ENCODE measurements at regions not wholly inside any gene's neighbourhood (a gene's known extent, or its start where the extent isn't known, plus 50 kb on each side); places are given as distances from the start of the nearest gene placed in this dataset.
"Not testable (repeated sequence)": the region's sequence is repeated elsewhere in the genome, so short reads cannot be mapped to it uniquely, and the experiment has no call there.

- no peak for DNase-seq (ENCODE audit: low spot score)
Measured at GRCh38 chr1:4219111-4219510, 319.0 kb upstream of the C1orf174 start.

GRCh38 chr1:4219826-4220225, 319.8 kb upstream of the C1orf174 start:
- DNase-seq (ENCODE audit: low spot score) = no peak

- no peak for DNase-seq (ENCODE audit: low spot score)
Measured at GRCh38 chr1:4220362-4220761, 320.3 kb upstream of the C1orf174 start.

GRCh38 chr1:4221107-4221506, 321.0 kb upstream of the C1orf174 start:
- DNase-seq (ENCODE audit: low spot score) = no peak

GRCh38 chr1:4224684-4225467, 324.8 kb upstream of the C1orf174 start:
- no peak for DNase-seq (ENCODE audit: low spot score)

DNA sequence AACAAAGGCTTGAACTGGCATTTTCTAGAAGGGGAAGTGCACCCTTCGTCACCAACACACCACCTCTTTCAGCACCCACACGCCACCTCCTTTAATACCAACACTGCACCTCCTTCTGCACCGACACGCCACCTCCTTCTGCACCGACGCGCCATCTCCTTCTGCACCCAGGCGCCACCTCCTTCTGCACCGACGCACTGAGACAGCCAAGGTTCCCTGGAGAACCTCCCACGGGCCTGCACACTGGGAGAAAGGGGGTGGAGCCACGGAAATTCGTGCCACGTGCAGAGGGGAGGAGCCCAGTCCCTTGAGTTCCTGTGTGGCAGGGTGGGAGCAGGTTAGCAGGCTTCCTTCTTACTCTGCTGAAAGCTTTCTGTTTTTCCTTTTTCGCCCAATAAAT, 327.9 kb upstream of the C1orf174 start:
- DNase-seq (ENCODE audit: low spot score) = no peak

DNA sequence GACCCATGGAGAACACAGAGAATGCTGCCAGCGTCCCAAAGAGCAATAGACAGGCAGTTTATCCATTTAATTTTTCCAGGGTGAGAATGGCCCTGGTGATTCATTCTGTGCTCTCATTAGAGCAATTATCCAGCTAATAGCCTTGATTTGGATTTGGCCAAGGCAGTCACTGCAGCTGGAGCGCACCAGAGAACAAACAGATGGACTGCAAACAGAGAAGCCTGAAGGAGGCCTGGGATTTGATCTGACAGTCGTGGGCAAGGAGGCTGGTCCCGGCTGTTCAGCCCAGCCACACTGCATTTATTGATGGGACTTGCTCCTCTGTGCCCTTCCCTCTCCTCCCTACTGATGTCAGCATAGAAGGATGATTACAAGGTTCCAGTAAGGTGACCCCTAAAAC, 353.9 kb upstream of the C1orf174 start:
- no peak for DNase-seq (ENCODE audit: low spot score)

DNA sequence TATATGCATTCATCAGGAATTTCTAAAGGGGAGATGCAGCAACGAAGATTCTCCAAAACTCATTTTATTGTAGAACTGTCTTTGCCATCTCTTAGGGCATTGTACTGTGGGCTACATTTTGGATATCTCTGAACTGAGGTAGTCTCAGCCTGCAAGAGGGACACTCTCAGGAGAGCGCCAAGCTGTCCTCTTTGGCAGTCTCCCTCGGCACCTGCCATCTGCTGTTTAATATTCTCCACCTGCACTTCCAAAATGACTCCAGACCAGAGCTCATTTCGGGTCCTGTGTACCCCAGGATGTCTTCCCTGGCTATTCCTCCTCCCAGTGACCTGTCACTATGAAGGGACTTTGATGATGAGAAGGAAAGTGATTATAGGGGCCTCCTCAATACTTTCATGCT, 356.3 kb upstream of the C1orf174 start:
- DNase-seq (ENCODE audit: low spot score) = no peak

DNA sequence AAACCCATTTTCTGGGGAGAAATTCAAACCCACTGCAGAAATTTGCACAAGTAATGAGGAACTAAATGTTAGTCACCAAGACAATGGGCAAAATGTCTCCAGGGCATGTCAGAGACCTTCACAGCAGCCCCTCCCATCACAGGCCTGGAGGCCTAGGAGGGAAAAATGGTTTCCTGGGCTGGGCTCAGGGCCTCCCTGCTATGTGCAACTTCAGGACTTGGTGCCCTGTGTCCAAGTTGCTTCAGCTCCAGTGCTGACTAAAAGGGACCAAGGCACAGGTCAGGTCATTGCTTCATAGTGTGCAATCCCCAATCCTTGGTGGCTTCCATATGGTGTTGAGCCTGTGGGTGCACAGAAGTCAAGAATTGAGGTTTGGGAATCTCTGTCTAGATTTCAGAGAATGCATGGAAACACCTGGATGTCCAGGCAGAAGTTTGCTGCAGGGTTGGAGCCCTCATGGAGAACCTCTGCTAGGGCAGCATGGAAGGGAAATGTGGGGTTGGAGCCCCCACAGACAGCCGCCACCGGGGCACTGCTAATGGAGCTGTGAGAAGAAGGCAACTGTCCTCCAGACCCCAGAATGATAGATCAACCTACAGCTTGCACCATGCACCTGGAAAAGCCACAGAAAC, 358.2 kb upstream of the C1orf174 start:
- DNase-seq (ENCODE audit: low spot score) = not testable (repeated sequence)

DNA sequence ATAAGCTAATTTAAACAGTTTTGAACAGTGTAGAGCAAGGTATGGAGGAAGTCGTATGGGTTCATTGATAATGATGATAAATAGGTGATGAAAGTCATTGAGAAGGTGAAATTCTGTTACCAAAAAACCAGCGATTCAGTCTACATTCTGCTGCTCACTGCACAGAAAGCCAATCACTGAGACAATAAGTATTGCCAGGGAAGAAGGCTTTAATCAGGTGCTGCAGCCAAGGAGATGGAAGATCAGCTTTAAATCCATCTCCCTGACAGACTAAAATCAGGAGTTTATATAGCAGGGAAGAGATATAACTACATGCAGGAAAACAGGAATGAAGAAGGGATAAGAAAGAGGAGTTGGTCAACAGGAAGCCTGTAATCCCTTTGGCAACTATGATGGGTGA, 361.3 kb upstream of the C1orf174 start:
- no peak for DNase-seq (ENCODE audit: low spot score)

DNA sequence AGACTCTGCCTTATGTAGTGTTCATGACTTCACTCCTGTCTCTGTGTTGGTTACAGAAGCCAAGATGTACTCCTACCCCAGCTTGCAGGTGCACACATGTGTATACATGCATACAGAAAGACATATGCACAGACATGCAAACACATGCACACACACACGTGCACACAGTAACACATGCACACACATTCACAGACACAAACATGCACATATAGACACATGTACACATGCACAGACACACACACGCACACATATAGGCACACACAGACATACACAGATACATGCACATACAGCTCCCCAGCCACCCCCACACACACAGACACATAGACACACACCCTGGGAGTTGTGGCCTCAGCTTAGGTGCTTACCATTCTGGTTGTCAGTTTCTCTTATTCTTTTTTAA, 362.6 kb upstream of the C1orf174 start:
- DNase-seq (ENCODE audit: low spot score) = no peak

DNA sequence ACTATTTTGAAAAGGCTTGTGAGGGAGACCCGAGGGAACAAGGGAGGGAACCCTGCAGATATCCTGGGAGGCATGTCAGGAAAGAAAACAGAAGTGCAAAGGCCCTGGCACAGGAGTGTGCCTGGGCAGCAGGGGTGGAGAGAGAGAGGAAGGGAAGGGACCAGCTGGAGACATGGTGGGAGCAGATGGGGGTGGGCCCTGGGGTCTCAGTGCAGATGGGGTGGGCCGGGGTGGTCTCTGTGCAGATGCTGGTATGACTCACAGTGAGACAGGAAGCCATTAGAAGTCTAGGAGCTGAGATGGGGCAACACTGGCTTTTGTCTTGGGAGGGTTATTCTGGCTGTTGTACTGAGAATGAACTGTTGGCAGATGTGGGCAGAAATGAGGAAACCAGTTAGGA, 363.6 kb upstream of the C1orf174 start:
- no peak for DNase-seq (ENCODE audit: low spot score)

- no peak for DNase-seq (ENCODE audit: low spot score)
Measured at GRCh38 chr1:4265836-4266235, 365.8 kb upstream of the C1orf174 start.

GRCh38 chr1:4267381-4268261, 367.5 kb upstream of the C1orf174 start:
- no peak for DNase-seq (ENCODE audit: low spot score)

DNA sequence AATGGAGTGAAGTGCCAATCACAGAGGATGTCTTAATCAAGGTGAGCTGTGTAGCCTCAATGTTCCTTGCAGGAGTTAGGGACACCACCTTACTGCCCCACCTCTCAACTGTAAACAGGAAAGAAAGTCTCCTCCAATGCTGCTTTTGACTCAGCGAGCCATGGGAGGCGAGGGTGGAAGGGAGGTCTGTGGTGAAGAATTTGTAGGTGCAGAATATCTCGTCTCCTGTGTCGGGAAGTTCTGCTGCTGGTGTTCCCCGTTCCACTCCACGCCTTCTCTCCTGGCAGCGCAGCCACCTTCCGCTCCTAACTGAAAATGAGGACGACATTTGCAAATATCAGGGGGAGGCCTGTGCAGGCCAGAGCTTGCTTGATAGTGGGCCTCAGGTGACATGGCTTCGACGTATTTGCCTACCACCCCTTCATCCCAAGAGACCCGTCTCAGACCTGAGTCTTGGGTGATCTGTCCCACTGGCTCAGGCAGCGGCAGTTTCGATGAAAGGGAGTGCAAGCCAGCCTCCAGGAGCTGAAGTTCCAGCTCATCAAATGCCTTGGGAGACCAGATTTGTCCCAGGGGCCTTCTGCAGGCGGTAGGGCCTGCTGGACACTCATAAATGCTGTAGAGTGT, 368.3 kb upstream of the C1orf174 start:
- no peak for DNase-seq (ENCODE audit: low spot score)

DNA sequence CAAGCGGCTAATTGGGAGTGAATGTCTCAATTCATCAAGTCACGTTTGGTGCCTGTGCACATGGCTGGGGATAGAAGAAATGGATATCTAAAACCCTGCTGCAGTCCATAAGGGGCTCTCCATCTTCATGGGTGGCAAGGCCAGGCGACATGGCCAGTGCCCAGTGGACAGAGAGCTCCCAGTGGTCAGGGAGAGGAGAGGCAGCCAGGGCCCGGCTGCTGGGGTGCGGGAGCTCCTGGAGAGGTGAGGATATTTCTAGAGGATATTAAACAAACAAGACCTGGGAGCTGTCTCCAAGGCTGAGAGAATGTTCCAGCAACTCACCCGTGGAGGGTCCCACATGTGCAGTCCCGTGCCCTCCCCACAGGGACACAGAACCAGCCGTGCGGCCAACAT, 368.8 kb upstream of the C1orf174 start:
- DNase-seq (ENCODE audit: low spot score) = no peak

- DNase-seq (ENCODE audit: low spot score) = no peak
Measured at GRCh38 chr1:4269330-4269729, 369.3 kb upstream of the C1orf174 start.

GRCh38 chr1:4269952-4270570, 370.0 kb upstream of the C1orf174 start:
- no peak for DNase-seq (ENCODE audit: low spot score)

DNA sequence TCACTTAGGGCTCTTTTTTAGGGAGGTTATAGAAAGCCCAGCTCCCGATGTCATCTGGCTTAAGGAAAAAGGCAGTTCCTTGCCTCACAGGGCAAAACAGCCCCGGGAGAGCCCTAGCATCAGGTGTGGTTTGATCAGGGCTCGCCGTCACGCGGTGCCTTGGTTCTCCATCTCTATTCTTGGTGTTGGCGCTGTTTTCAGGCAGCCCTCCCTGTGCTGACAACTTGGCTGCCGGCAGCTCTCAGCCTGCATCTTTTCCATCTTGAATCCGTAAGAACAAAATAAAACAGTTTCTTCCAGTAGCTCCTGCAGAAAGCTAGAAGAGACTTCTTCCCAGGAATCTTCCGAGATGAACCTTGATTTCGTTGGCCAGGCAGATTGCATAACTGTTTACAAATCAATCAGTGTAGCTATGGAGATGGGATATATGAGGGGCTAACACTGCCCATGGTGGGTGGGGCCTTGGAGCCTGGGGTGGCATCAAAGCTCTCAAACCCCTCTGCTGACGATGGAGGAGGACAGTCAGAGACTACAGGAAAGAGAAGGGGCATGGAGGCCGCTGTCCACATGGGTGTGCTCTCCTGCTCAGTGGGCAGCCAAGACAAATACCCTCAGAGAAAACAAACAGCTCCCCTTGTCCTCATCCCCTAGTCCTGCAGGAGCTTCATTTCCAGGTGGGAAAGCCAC, 370.7 kb upstream of the C1orf174 start:
- no peak for DNase-seq (ENCODE audit: low spot score)

DNA sequence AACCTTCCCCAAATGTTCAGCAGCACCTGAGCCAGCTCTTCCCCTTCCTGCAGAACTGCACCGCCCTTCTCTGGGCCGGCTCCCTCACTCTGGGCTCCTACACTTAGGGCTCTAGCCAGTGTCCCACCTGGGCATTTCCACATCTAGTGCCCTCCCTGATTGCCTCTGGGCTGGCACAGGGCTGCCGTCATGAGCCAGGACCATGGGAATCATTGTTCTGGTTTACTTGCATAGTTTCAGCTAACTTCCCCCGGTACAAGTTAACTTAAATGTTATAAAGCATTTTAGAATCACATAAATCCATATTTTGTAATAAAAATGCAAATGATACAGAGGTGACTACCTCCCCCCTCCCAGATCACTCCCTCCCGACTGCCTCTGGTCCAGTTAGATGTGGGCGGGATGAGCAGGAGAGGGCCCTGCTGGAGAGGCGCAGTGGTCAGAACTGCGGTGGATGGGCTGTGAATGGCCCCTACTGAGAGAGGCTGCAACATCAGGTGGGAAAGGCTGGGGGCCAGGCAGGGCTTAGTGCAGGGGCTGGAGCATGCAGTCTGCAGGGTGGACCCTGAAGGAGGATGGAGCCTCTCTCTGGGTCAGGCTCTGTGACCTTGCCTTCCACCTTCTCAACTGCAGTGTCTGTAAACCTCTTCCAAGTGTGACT, 371.4 kb upstream of the C1orf174 start:
- no peak for DNase-seq (ENCODE audit: low spot score)

DNA sequence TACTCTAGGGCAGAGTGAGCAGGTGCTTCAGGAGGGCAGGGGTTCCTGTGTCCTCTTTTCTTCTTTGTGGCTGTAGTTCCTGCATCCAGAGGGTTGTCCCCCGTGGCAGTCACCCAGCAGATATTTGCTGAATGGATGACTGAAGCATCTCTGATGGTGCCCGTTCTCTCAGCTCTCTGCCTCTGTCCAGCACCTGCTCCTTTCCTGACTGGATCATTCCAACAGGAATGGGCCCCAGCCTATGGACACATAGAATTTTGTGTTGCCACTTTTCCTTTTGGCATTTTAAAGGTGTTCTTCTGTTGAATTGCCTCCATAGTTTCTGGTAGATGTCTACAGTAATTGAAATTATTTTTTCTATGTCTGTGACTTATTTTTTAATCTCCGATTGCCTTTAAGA, 372.5 kb upstream of the C1orf174 start:
- DNase-seq (ENCODE audit: low spot score) = no peak

All from CD4-positive, alpha-beta T cell treated with Interleukin-15 for 4 hours (primary cell).